ENCODE measurements at regions not wholly inside any gene's neighbourhood (a gene's known extent, or its start where the extent isn't known, plus 50 kb on each side); places are given as distances from the start of the nearest gene placed in this dataset.

DNA sequence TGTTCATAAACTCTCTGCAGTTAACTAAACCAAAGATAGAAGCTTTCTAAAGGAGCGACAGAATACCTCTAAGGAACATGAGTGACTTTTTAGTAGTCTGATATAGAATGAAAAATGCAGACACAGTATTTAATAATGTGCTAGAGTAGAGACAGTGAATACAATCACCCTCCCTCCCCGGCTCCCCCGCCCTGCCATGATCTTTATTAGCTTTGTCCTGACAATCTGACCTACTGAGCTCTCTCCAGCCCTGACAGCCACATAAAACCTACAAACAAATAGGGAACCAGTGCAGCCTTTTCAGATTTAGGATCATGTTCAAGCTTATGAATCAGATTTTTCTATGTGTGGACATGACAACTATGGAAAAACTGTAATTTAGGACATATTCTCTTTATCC, 777.6 kb upstream of the FANCL start:
- DNase-seq, result no peak

GRCh38 chr2:59015027-59015426, 773.9 kb upstream of the FANCL start:
- no peak for DNase-seq

- no peak for DNase-seq
These were observed 771.8 kb upstream of the FANCL start for GRCh38 chr2:59012971-59013370.

GRCh38 chr2:59012234-59012633, 771.1 kb upstream of the FANCL start:
- DNase-seq, result no peak

- DNase-seq, result no peak
These were observed 767.8 kb upstream of the FANCL start for GRCh38 chr2:59008950-59009349.

DNA sequence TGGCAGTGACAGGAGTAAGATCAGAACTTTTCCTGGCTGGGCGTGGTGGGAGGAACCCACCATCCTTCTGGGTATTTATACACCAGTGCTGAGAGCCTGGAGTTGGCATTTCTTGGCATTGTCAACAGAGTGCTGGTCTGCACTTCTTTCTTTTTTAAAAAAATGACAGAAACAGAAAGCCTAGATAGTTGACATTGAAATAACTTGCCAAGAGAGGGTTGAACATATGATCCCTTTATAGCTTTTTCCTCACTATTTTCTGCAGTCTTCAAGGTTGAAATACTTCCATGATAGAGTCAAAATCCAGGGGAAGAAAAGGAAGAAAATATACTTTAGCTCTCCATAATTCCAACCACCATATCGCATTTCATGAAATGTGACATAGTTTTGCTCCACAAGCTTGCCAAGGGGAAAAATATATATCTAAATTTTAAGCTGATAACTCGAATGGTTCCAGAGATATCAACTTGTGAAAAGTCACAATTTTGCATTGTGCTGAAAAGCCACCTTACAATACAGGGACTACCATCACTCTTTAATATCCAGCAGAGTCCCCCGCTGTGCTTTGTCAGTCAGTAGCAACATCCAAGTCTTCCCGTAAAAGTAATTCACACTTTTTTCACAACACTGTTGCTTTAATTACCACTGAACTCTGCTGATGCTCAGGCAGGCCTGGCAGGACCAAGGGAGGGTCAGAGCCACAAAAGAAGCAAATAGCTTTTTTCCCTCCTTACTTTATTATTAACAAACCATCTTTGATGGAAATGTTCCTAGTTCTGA, 764.9 kb upstream of the FANCL start:
- no peak for DNase-seq

DNA sequence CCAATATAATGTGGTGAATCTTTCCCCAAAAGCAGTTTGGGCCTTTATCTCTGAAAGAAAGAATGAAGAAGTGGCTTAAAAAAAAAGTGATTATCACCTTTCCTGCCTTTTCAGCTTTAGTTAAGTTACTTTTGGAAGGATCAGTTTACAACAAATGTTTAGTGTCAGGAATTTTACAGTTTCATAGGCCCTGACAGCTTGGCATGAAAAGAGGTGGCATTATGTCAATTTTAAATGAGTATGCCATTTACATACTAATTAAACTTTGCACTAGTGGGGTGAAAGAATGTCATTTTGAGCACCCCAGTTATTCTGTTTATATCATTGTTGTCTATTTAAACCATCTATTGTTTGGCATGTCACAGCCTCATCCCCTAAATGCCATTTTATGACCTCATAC, 763.5 kb upstream of the FANCL start:
- DNase-seq, result no peak

DNA sequence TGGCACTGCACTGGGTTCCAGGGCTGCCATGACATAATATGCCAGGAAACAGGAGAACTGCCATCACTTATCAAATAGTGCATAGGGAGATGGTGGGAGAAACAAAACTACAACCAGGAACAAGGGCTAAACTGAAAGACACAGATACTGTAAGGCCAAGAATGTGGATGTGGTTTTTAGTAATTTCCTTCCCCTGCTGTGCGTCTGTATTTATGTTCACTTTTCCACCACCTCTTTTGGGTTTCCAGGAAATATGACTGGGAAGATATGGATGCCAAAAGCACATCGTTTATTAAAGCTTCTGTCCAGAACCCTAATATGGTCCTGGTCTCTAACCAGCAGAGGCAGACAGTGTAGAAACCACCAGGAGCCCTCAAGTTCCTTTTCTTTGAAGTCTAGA, 759.7 kb upstream of the FANCL start:
- no peak for DNase-seq

GRCh38 chr2:58992062-58992706, 751.1 kb upstream of the FANCL start:
- no peak for DNase-seq

- no peak for DNase-seq
These were observed 750.2 kb upstream of the FANCL start for GRCh38 chr2:58991357-58991756.

GRCh38 chr2:58985541-58985940, 744.4 kb upstream of the FANCL start:
- no peak for DNase-seq

GRCh38 chr2:58984731-58985130, 743.6 kb upstream of the FANCL start:
- no peak for DNase-seq

DNA sequence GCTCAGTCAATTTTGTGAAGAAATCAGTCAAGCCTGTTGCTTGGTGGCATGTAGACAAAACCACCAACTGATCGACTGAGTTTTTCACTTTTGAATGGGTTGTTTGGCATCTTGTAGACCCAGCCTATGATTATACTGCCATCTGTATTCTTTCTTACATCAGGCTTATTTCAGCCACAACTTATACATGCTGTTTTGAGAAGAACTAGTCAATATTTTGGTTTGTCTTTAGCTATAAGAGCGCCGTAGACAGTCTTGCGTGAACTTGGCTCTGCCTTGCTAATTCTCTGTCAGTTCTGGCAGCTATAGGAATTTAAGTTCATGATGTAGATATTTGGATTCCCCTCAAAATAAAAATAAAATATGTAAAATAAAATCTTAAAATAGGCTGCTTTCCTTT, 742.0 kb upstream of the FANCL start:
- DNase-seq, result no peak

DNA sequence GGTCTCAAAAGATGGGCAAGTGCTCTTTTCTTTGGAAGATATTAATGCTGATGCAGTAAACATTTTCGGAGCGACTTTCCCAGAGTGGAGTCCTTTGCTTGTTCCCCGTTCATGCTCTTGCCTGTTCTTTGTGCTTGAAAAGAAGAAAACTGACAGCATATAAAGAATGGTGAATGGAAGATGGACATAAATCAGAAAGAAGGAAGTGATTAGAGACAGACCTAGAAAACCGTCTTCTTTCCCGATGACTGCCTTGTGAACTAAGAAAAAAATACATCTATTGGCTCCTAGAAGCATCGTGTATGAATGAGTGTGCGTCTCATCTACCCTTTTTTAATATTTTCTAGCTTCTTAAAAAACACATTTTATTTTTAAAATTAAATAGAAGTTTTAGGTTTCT, 740.1 kb upstream of the FANCL start:
- no peak for DNase-seq

DNA sequence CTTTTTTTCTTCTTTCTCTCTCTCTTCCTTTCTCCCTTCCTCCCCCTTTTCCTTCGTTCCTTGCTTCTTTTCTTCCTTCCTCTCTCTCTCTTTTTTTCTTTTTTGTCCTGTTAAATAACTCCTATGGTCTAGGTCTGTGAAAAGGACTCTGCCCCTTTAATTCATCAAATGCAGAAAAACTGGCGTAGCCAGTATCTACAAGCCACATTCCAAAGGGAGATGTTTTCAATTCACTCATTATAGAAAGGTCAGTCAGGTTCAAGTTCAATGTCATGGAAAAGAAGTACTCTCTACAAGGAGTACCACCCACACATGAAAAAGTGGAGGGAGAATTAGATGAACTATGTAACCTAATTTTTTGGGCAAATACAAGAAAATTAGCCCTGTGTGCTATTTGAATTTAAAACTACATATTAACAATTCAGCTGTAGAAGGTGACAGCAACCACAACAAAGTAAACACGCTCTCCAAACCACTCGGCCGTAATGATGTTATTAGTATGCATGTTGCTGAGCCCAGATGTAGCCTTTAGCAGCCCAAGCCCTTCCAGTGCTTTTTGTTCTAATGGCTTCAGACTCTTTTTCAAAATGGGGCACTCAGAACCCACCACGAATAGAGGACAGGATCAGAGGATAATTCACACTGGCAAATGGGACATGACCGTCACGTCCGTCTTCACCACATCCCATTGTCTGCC, 735.4 kb upstream of the FANCL start:
- no peak for DNase-seq

GRCh38 chr2:58974881-58975280, 733.8 kb upstream of the FANCL start:
- DNase-seq, result no peak

GRCh38 chr2:58974426-58974825, 733.3 kb upstream of the FANCL start:
- DNase-seq, result no peak

GRCh38 chr2:58973811-58974281, 732.7 kb upstream of the FANCL start:
- DNase-seq, result no peak

DNA sequence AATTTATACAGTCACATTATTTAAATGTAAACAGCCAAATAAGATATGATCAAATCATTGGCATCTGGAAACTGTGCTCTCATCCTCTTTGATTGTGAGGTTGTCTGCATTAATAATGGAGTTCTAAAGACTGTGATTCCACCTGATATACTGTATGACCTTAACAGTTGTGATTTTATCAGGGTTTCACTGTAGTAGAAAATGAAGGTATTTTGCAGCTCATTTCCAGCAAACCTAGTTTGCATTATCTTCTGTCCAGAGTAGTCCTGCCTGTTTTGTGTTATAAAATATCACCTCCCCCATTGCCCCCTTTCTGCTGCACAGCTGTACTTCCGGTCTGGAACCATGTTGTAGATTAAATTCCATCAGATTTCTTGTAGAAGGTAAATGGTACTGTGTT, 731.6 kb upstream of the FANCL start:
- no peak for DNase-seq

GRCh38 chr2:58971511-58972360, 730.6 kb upstream of the FANCL start:
- DNase-seq, result no peak

DNA sequence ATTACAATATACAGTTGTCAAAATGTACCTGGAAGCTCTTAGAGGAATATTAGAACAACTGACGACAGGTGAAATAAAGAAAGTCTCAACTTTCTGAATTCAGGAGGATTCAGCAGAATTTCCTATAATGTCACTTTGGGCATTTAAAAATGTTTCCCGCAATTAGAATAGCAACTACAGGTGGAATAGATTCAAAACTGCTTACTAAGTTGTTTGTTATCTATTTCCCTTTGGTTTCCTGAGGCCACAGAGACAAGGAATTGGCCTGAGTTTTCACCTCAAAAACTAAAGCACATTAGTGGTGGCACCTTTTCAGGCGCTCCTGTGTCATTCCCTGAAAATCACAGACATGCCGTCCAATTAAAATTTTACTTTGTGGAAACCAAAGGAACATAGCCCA, 729.2 kb upstream of the FANCL start:
- DNase-seq, result no peak

- no peak for DNase-seq
These were observed 727.8 kb upstream of the FANCL start for GRCh38 chr2:58968885-58969284.

DNA sequence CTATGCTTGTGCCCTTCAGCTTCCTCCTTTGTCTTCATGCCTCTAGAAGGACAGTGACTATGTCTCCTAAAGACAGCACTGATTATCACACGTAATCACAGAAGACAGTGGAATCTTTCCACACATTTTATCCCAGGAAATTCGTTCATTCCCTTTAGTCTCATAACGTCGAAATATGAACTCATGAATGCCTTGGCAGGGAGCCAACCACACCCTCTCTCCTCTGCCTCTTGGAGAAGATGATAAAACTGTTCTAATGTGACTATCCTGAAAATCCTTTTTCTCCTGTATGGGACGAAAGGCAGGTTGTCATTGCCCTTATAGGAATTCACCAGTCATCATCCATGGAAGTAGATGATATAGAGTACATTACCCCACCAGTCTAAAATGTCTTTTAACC, 726.6 kb upstream of the FANCL start:
- DNase-seq, result no peak

All from activated gamma-delta T cell treated with Interleukin-2 at 50 U/mL for 16 hours (primary cell).